Small intestine (tissue), 7 donors: ENCODE measurements at regions not wholly inside any gene's neighbourhood (a gene's known extent, or its start where the extent isn't known, plus 50 kb on each side); places are given as distances from the start of the nearest gene placed in this dataset.
A peak's percentile ranks its signal among the peaks of the same experiment; 100 is the strongest.

Experiments used
- DNase-seq, 2 donors: peaks; one replicate each; pipeline versions ENCODE4 v3.0.0 to v3.0.0-alpha.2; 2013
- FAIRE-seq: peaks from 2 replicates; lab custom pipeline; 2012; peaks lifted over from hg19 to GRCh38; lab: Jason Lieb, UNC
- H3K27ac ChIP-seq, 3 donors: one replicate each; pipeline ENCODE4 v1.5.1; 2013; ENCODE audit warnings: low read length in 2 of 3, mild to moderate bottlenecking in 2 of 3, control low read depth in 1 of 3, inconsistent platforms in 1 of 3, low read depth in 1 of 3, moderate library complexity in 1 of 3
- H3K27me3 ChIP-seq, 3 donors: one replicate each; pipeline ENCODE4 v1.6.1; 2013; ENCODE audit warnings: low read length in 3 of 3, inconsistent platforms in 1 of 3; ENCODE audit not compliant: control insufficient read depth in 3 of 3, insufficient read depth in 3 of 3
- H3K36me3 ChIP-seq, 3 donors: one replicate each; pipeline ENCODE4 v1.6.1; 2013; ENCODE audit warnings: low read length in 3 of 3, inconsistent platforms in 1 of 3, low read depth in 1 of 3, mild to moderate bottlenecking in 1 of 3, moderate library complexity in 1 of 3; ENCODE audit not compliant: control insufficient read depth in 3 of 3, insufficient read depth in 2 of 3
- H3K4me1 ChIP-seq, 3 donors: one replicate each; pipeline ENCODE4 v1.6.1; 2013; ENCODE audit warnings: low read length in 2 of 3, inconsistent platforms in 1 of 3, low read depth in 1 of 3, mild to moderate bottlenecking in 1 of 3, moderate library complexity in 1 of 3; ENCODE audit not compliant: control insufficient read depth in 3 of 3, insufficient read depth in 2 of 3
- H3K4me3 ChIP-seq, 3 donors: one replicate each; pipeline ENCODE4 v1.5.1; 2013; ENCODE audit warnings: low read length in 3 of 3, control low read depth in 1 of 3, inconsistent platforms in 1 of 3, low read depth in 1 of 3, mild to moderate bottlenecking in 1 of 3, moderate library complexity in 1 of 3
- H3K9me3 ChIP-seq, 2 donors: one replicate each; pipeline ENCODE4 v1.6.1; 2013; ENCODE audit warnings: low read depth in 1 of 2, low read length in 1 of 2; ENCODE audit not compliant: control insufficient read depth in 2 of 2, insufficient read depth in 1 of 2
- WGBS, 3 donors: extraction: QIAGEN DNeasy Blood & Tissue Kit; methylation state at CpG; one replicate each; pipeline ENCODE4 v1.1.7; 2013; 5-methylcytosine and 5-hydroxymethylcytosine counted together
- donor health status: healthy with polysubstance abuse.
- donor health status: control.
- donor health status: control.
- donor health status: Bipolar disorder and iron deficiency.
- donor health status: healthy.

- H3K4me1 ChIP-seq: peaks cover 12 to 15% (median 15%) of the 10 kb centered on the region in 3 donors
- no peaks in the 10 kb centered on the region for H3K27me3 ChIP-seq
- H3K36me3 ChIP-seq: no peaks in the 10 kb centered on the region
- 53 to 77% (median 56%) methylated on average over 4 of the region's 4 CpGs for WGBS, 3 donors
- H3K27ac ChIP-seq: peak overlapping the region in 1 of 3 donors; percentile 71
- no peaks in the 10 kb centered on the region for H3K9me3 ChIP-seq
- no peak for DNase-seq
- FAIRE-seq: no peak
- H3K4me3 ChIP-seq: no peak overlapping the region
Observed at GRCh38 chr14:50038398-50039119, 77.8 kb downstream of the VCPKMT start.

- no peak for FAIRE-seq
- WGBS, 3 donors: 75 to 91% (median 77%) methylated on average over 4 of the region's 4 CpGs
- H3K27ac ChIP-seq: peak overlapping the region in 1 of 3 donors; percentile 24
Observed at GRCh38 chr14:50039120-50039517, 77.3 kb downstream of the VCPKMT start.

GRCh38 chr14:50039734-50040400 lies 76.5 kb downstream of the VCPKMT start:
- H3K4me1 ChIP-seq: peaks cover 16 to 28% (median 25%) of the 10 kb centered on the region in 3 donors
- WGBS, 3 donors: 88 to 91% (median 90%) methylated on average over 8 to 9 of the region's 9 CpGs

More at GRCh38 chr14:50039120-50039517, 77.3 kb downstream of the VCPKMT start:
- no peak overlapping the region for H3K4me3 ChIP-seq
- peaks cover 16 to 20% (median 20%) of the 10 kb centered on the region in 3 donors for H3K4me1 ChIP-seq
- DNase-seq: no peak
- no peaks in the 10 kb centered on the region for H3K36me3 ChIP-seq
- H3K9me3 ChIP-seq: no peaks in the 10 kb centered on the region
- no peaks in the 10 kb centered on the region for H3K27me3 ChIP-seq

GRCh38 chr14:50040401-50040775 lies 76.0 kb downstream of the VCPKMT start:
- no peak for FAIRE-seq
- no peak overlapping the region for H3K4me3 ChIP-seq

More at GRCh38 chr14:50039734-50040400, 76.5 kb downstream of the VCPKMT start:
- Histone ChIP-seq H3K4me3 (no peak overlapping the region), H3K9me3 (no peaks in the 10 kb centered on the region), H3K27me3 (no peaks in the 10 kb centered on the region), H3K36me3 (no peaks in the 10 kb centered on the region), H3K27ac (peak overlapping the region; percentile 26 to 83 (median 69))
- DNase-seq: no peak
- FAIRE-seq: no peak

GRCh38 chr14:50040895-50041465 lies 75.4 kb downstream of the VCPKMT start:
- Histone ChIP-seq H3K27ac (peak overlapping the region in 2 of 3 donors; percentile 59 to 83), H3K4me3 (no peak overlapping the region), H3K36me3 (no peaks in the 10 kb centered on the region), H3K27me3 (no peaks in the 10 kb centered on the region), H3K9me3 (peaks cover 0 to 6% of the 10 kb centered on the region in 2 donors), H3K4me1 (peaks cover 16 to 39% (median 25%) of the 10 kb centered on the region in 3 donors)
- DNase-seq (no peak), FAIRE-seq (no peak)
- WGBS, 3 donors: 83 to 86% (median 84%) methylated on average over 7 of the region's 7 CpGs

More at GRCh38 chr14:50040401-50040775, 76.0 kb downstream of the VCPKMT start:
- peaks cover 0 to under 1% of the 10 kb centered on the region in 2 donors for H3K9me3 ChIP-seq
- WGBS, 3 donors: 42 to 47% (median 43%) methylated on average over 4 of the region's 4 CpGs
- no peaks in the 10 kb centered on the region for H3K36me3 ChIP-seq
- peak overlapping the region; percentile 26 to 83 (median 69) for H3K27ac ChIP-seq
- H3K27me3 ChIP-seq: no peaks in the 10 kb centered on the region
- H3K4me1 ChIP-seq: peaks cover 16 to 33% (median 25%) of the 10 kb centered on the region in 3 donors
- peak; percentile 60 to 87 for DNase-seq

- no peak for FAIRE-seq
Observed at GRCh38 chr14:50041980-50042379, 74.4 kb downstream of the VCPKMT start.

GRCh38 chr14:50044042-50044651 lies 72.2 kb downstream of the VCPKMT start:
- DNase-seq (peak in 1 of 2 donors; percentile 54), FAIRE-seq (no peak)
- Histone ChIP-seq H3K4me1 (peaks cover 23 to 69% (median 29%) of the 10 kb centered on the region in 3 donors), H3K27ac (peak overlapping the region; percentile 88 to 96 (median 94)), H3K9me3 (peaks cover 0 to 9% of the 10 kb centered on the region in 2 donors), H3K36me3 (no peaks in the 10 kb centered on the region), H3K4me3 (no peak overlapping the region), H3K27me3 (no peaks in the 10 kb centered on the region)
- 54 to 67% (median 54%) methylated on average over 4 of the region's 4 CpGs for WGBS, 3 donors

More at GRCh38 chr14:50041980-50042379, 74.4 kb downstream of the VCPKMT start:
- no peak for DNase-seq
- H3K9me3 ChIP-seq: peaks cover 0 to 9% of the 10 kb centered on the region in 2 donors
- peak overlapping the region in 1 of 3 donors; percentile 2 for H3K27ac ChIP-seq
- WGBS, 3 donors: 97 to 100% (median 98%) methylated on average over 3 of the region's 3 CpGs
- no peak overlapping the region for H3K4me3 ChIP-seq
- no peaks in the 10 kb centered on the region for H3K36me3 ChIP-seq
- H3K4me1 ChIP-seq: peaks cover 16 to 48% (median 25%) of the 10 kb centered on the region in 3 donors
- H3K27me3 ChIP-seq: no peaks in the 10 kb centered on the region
